ENCODE measurements at regions not wholly inside any gene's neighbourhood (a gene's known extent, or its start where the extent isn't known, plus 50 kb on each side); places are given as distances from the start of the nearest gene placed in this dataset.

DNA sequence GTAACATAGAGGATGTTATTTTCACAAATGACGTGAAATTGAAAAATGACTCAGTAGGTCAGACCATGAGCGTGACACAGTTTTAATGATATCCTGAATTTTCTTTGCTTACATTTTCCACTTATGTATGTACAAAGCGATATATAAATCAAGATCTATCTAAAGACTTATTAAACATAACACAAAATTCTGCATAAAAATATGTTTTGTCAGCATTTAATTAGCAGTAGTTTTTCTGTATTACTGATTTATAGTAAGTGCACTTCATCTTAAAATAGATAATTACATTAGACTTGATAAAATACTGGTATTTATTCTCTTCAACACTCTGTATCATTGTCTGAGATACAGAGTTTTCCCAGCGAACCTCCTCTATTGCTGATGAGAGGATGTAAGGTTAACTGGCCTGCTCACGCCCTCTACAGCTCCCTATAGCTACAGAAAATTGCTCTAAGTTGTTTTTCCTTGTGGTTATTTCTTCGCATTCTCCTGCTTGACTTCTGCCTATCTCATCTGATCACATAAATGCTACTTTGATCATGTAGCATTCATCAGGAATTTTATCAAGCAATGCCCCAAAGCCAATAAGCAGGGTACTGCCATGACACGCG, 548.8 kb upstream of the REG3G start:
- intact Hi-C loops (cut with DNase I) = no loop called here

DNA sequence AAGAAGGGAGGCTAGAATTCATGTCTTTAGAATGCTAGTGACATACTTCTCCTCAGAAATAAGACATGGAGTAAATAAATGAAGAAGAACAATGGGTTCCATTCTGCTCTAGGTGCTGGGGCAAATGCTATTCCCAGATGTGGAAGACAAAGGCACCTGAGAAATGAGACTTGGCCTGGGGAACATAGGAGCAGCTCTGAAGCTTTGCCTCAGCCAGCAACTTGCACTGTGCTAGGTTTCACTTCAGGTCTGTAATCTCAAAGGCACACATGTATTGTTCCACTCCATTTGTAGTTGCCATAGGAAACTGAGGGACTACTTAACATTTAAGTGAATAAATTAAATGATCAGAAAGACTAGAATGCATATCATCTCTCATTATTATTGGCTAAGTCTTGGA, 538.9 kb upstream of the REG3G start:
- DNase-seq = no peak
- intact Hi-C loops (cut with DNase I) = no loop called here

More for the DNA sequence above, 548.8 kb upstream of the REG3G start:
- no peak for DNase-seq

- intact Hi-C loops (cut with DNase I) = no loop called here
- DNase-seq = no peak
These were observed 527.4 kb upstream of the REG3G start for GRCh38 chr2:78498125-78498524.

DNA sequence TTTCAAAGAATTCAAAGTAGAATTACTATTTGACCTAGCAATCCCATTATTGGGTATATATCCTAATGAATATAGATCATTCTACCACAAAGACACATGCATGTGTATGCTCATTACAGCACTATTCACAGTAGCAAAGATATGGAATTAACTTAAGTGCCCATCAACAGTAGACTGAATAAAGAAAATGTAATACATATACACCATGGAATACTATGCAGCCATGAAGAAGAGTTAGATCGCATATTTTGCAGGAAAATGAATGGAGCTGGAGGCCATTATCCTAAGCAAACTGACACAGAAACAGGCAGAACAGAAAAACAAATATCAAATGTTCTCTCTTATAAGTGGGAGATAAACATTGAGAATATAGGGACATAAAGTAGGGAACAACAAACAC, 519.2 kb upstream of the REG3G start:
- intact Hi-C loops (cut with DNase I) = no loop called here
- DNase-seq = no peak

- no peak for DNase-seq
- intact Hi-C loops (cut with DNase I) = no loop called here
These were observed 503.6 kb upstream of the REG3G start for GRCh38 chr2:78521938-78522337.

- DNase-seq = no peak
- intact Hi-C loops (cut with DNase I) = no loop called here
These were observed 492.6 kb upstream of the REG3G start for GRCh38 chr2:78532762-78533379.

DNA sequence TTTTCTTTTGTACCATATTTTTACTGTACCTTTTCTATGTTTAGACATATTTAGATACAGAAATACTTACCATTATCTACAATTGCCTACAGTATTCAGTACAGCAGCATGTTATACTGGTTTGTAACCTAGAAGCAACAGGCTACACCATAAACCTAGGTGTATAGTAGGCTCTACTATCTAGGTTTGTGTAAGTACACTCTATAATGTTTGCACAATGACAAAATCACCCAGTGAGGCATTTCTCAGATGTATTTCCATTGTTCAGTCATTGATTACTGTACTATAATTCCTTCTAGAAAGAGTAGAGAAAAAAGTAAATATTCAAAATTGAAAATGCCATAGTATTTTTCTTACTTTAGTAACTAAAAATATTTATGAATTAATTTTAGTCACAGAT, 490.1 kb upstream of the REG3G start:
- intact Hi-C loops (cut with DNase I) = no loop called here
- no peak for DNase-seq

DNA sequence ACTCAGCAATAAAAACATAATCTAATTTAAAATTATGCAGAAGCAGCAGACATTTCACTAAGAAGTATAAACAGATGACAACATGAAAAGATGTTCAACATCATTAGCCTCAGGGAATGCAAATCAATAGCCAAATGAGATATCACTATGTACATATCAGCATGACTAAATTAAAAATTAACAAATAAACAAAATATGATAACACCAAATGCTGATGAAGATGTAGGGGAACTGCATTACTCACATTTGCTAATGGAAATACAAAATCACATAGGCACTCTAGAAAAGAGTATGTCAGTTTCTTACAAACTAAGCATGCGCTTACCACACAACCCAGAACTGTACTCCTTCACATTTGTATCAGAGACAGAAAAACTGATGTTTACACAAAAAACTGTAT, 487.2 kb upstream of the REG3G start:
- DNase-seq = no peak
- intact Hi-C loops (cut with DNase I) = no loop called here

- intact Hi-C loops (cut with DNase I) = no loop called here
- no peak for DNase-seq
These were observed 485.2 kb upstream of the REG3G start for GRCh38 chr2:78540255-78540654.

DNA sequence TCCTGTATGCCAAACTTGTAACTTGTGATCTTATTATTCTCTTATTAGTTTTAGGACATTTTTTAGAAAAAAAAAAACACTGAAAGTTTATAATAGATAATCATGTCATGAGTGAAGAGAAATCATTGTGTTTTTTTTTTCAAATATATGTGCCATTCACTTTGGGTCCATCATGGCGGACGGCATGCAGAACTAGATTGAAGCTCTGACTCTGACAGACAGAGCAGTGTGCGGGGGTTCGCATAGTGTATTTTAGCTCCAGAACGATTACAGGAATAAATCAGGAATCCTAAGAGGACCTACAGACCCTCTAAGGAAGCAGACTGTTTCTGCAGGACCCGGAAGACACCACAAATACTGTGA, 484.4 kb upstream of the REG3G start:
- intact Hi-C loops (cut with DNase I) = no loop called here
- DNase-seq = no peak

- intact Hi-C loops (cut with DNase I) = no loop called here
- no peak for DNase-seq
These were observed 483.8 kb upstream of the REG3G start for GRCh38 chr2:78541451-78542267.

- intact Hi-C loops (cut with DNase I) = no loop called here
- DNase-seq = no peak
These were observed 478.7 kb upstream of the REG3G start for GRCh38 chr2:78546843-78547242.

DNA sequence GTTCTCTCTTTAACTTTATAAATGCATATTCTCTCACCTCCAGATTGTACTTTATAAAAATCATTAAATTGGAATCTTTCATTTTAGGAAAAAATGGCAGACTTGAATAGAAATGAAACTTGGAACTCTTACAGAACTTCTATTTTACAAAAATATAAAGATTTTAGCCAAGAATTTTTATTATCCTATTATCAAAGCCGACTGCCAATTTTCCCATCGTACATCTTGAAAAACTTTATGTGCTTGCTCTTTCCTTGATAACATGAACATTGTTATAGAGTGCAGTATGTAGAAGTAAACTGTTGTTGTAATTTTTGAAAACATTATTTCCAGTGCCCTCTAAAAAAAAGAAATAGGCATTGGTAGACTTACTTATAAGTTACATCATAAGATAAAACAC, 475.7 kb upstream of the REG3G start:
- intact Hi-C loops (cut with DNase I) = no loop called here
- no peak for DNase-seq

DNA sequence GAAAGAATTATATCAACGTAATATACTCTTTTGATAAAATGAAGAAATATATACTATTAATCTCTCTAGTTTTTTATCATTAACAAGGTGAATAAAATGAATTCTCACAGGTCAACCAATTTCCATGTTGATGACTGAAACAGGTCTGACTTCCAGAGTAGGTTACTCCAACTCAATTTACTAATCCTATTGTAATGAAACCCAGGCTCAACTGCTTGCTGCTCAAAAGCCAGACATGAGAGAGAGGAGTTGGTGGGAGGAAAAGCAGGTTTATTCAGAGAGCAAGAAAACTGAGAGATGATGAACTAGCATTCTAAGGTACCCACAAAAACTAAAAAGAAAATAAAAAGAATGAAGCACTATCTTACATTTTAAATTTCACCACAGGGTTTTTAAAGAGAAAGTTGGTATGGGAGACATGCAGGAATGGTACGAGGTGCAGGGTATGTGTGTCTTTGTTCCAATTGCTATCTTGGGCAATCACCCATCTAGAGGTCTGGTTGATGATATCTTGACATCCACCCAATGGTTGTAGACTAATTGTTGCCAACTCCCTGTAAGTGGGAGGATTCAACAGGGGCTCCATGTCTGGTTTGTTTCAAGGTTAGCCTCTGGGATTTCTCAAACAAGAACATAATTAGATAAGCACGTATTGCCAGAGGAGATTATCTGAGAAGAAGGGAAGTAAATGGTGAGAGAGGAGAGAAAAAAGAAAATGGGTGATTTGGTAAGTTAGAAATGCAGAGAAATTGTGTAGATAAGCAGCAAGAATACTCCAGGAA, 471.4 kb upstream of the REG3G start:
- intact Hi-C loops (cut with DNase I) = no loop called here
- DNase-seq = no peak

- peak in 5 of 42 donors; percentile 6 to 16 (median 10) for DNase-seq
- intact Hi-C loops (cut with DNase I) = no loop called here
These were observed 463.6 kb upstream of the REG3G start for GRCh38 chr2:78561876-78562275.

DNA sequence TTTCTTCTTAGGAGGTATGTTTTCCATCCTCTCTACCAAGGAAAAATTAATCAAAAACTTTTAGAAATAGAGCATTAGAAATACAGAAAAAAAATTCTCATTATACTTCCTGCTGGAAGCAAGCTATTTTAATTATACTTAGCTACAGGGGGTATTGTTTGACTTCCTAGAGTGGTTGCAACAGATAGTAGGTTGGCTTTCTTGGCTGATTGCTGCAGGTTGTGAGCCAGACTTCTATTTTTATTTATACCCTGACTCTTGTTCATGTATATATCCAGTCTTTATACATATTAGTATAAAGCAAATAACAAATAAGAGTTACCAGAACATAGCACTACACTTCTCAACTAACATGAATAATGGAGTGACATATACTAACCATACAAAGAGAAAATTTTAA, 460.8 kb upstream of the REG3G start:
- DNase-seq = no peak
- intact Hi-C loops (cut with DNase I) = no loop called here

DNA sequence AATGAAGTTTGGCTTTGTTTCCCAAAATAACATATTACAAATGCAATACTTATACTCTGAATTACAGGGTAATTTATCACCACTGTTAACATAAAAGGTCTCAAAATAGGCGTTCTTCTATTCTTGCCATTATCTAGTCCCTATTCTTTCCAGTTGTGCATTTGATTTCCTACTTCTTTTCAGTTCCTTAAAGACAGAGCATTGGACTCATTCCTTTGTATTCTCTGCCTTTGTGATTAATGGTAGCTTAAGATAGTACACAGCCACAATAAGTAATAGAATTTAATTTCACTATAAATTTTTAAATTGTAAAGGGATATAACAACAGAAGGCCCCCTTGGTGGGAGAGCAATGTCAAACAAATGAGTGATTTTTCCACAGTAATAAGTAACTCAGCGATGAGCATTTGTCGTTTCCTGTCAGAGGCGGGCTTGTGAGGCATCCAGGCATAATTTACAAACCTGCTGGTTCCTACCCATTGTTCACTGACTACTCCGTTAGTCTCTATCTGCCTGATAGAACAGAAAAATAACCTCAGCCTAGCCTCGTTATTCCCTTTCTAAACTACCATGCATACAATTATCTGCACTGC, 456.6 kb upstream of the REG3G start:
- DNase-seq = no peak
- intact Hi-C loops (cut with DNase I) = no loop called here

- intact Hi-C loops (cut with DNase I) = no loop called here
- no peak for DNase-seq
These were observed 449.1 kb upstream of the REG3G start for GRCh38 chr2:78576409-78576808.

DNA sequence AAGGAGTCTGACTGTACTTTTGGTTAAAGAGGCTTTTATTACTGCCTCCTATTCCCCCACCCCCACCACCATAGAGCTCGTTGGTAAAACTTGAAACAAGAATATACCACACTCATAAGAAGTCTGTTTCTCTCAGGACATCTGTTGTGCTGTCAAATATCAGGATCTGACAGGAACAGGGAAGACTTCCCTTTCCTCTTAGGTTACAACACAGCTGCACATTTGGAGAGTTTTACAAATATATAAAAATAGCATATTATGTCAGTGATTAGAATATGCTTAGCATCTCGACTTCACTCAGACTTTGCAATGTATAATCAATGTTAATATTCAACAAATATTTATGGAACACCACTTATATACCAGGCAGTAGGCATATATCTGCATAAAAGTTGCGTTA, 439.6 kb upstream of the REG3G start:
- intact Hi-C loops (cut with DNase I) = no loop called here
- no peak for DNase-seq

DNA sequence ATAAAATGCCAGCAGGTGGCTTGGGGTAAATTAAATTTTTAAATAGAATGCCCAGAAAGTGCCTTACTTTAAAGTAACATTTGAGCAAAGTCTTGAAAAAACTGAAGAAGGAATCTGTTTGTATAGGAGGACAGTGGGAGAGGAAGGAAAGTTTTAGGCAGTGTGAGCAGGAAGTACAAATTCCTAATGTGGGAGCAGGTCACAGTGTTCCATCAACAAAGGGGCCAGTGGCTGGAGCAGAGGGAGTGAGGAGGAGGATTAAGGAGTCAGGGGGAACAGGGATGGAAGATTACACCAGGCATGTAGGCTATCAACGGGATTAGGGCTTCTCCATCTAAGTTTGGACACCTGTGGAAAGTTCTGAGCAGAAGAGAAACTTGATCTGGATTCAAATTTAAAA, 439.2 kb upstream of the REG3G start:
- no peak for DNase-seq
- intact Hi-C loops (cut with DNase I) = no loop called here

Data from head of caudate nucleus (tissue), 42 donors.